ENCODE measurements at regions not wholly inside any gene's neighbourhood (a gene's known extent, or its start where the extent isn't known, plus 50 kb on each side); places are given as distances from the start of the nearest gene placed in this dataset.

DNA sequence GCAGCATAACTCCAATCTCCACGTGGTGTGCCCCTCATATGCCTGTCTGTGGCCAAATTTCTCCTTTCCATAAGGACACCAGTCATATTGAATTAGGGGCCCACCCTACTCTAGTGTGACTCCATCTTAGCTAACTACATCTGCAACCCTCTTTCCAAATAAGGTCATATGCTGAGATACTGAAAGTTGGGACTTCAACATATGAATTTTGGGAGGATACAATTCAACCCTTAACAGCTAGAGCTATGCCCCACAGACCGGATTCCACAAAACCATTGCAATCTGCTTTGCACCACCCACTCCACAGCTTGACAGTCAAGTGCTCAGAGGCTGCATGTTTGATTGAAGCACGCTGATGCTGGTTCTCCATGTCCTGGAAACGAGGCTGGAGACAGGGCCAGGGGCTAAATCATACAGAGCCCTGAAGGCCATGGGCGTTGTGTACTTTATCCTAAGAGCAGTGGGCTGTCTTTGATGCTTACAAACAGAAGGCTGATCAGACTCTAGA lies 122.8 kb downstream of the MTX3 start:
- no peak for DNase-seq (ENCODE audit: low spot score)
- Histone ChIP-seq H3K27ac (ENCODE audit: low read depth, low read length, poor library complexity, severe bottlenecking) (no peak overlapping the region), H3K4me2 (ENCODE audit: low read length) (no peak overlapping the region), H3K4me3 (ENCODE audit: low read depth, low read length, poor library complexity, severe bottlenecking) (no peak overlapping the region), H3K9me3 (ENCODE audit: low read length) (no peaks in the 10 kb centered on the region), H3K36me3 (ENCODE audit: insufficient read depth, low read length) (no peaks in the 10 kb centered on the region), H3K79me2 (ENCODE audit: insufficient read depth, low read depth, low read length) (no peaks in the 10 kb centered on the region), H3K9me2 (ENCODE audit: insufficient read depth, low read length) (no peaks in the 10 kb centered on the region), H4K20me1 (ENCODE audit: insufficient read depth, low read length) (no peaks in the 10 kb centered on the region), H3K4me1 (ENCODE audit: insufficient read depth, low read length, poor library complexity, severe bottlenecking) (no peaks in the 10 kb centered on the region), H2AFZ (ENCODE audit: low read length) (no peak overlapping the region)
- ChIA-PET CTCF (ENCODE audit: unreplicated experiment) (no interaction called here), POLR2A (interaction anchor here (0.5 kb wide), 1 partner anchor 452 kb away, joined by 3 read pairs; no protein-coding TSS in a partner anchor)
- TF ChIP-seq, protein P1, sequence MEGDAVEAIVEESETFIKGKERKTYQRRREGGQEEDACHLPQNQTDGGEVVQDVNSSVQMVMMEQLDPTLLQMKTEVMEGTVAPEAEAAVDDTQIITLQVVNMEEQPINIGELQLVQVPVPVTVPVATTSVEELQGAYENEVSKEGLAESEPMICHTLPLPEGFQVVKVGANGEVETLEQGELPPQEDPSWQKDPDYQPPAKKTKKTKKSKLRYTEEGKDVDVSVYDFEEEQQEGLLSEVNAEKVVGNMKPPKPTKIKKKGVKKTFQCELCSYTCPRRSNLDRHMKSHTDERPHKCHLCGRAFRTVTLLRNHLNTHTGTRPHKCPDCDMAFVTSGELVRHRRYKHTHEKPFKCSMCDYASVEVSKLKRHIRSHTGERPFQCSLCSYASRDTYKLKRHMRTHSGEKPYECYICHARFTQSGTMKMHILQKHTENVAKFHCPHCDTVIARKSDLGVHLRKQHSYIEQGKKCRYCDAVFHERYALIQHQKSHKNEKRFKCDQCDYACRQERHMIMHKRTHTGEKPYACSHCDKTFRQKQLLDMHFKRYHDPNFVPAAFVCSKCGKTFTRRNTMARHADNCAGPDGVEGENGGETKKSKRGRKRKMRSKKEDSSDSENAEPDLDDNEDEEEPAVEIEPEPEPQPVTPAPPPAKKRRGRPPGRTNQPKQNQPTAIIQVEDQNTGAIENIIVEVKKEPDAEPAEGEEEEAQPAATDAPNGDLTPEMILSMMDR (conservative IDR thresholded peaks at IDR 0.05; ENCODE audit: low read length) = no peak
- TF ChIP-seq EZH2phosphoT487 (IDR thresholded peaks at IDR 0.05; ENCODE audit: borderline replicate concordance, low read depth, low read length) = no peak
- BruUV-seq (replicated peaks) = no TSS peak
- intact Hi-C loops (cut with micrococcal nuclease; ENCODE audit: unreplicated experiment) = no loop called here

DNA sequence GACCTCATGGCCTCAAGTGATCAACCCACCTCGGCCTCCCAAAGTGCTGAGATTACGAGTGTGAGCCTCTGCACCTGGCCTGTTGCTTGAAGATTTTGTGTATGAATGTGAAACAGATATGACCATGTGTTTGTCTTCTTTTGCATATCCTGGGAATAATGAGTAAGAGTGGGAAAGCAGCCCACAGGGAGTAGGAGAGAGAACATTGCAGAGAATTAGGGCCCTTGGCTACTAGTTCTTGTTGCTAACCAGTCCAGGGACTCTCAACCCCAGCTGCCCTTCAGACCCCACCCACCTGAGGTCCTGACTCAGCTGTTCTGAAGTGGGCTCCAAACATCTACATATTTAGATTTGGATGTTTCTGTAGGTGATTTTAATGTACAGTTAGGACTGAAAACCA lies 125.5 kb downstream of the MTX3 start:
- Histone ChIP-seq H3K4me2 (ENCODE audit: low read length) (no peak overlapping the region), H3K36me3 (ENCODE audit: insufficient read depth, low read length) (no peaks in the 10 kb centered on the region), H2AFZ (ENCODE audit: low read length) (no peak overlapping the region), H3K79me2 (ENCODE audit: insufficient read depth, low read depth, low read length) (no peaks in the 10 kb centered on the region), H3K9me2 (ENCODE audit: insufficient read depth, low read length) (no peaks in the 10 kb centered on the region), H3K4me3 (ENCODE audit: low read depth, low read length, poor library complexity, severe bottlenecking) (no peak overlapping the region), H3K4me1 (ENCODE audit: insufficient read depth, low read length, poor library complexity, severe bottlenecking) (no peaks in the 10 kb centered on the region), H3K27ac (ENCODE audit: low read depth, low read length, poor library complexity, severe bottlenecking) (no peak overlapping the region), H3K9me3 (ENCODE audit: low read length) (no peaks in the 10 kb centered on the region), H4K20me1 (ENCODE audit: insufficient read depth, low read length) (no peaks in the 10 kb centered on the region)
- no TSS peak for BruUV-seq (replicated peaks)
- ChIA-PET POLR2A (no interaction called here), CTCF (ENCODE audit: unreplicated experiment) (no interaction called here)
- intact Hi-C loops (cut with micrococcal nuclease; ENCODE audit: unreplicated experiment) = no loop called here
- no peak for DNase-seq (ENCODE audit: low spot score)
- TF ChIP-seq, protein P1 (conservative IDR thresholded peaks at IDR 0.05; ENCODE audit: low read length) = no peak
- no peak for TF ChIP-seq EZH2phosphoT487 (IDR thresholded peaks at IDR 0.05; ENCODE audit: borderline replicate concordance, low read depth, low read length)

DNA sequence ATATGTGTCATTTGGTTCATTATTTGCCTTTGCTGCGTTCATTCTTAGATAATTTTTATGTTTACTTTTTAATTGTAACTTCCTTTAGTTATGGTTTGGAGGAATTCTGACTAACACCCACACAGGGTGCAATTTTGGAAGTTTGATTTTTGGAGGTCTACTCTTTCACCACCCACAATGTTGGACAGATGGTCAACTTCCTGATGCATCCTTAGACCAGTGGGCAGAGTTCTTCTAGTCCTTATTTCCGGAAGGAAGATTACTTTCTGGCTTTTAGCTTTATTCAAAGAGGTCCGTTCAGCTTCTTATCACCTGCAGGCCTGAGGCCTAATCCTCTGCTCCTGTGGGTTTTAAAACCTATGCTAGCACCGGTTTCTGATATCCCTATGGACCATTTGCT lies 126.7 kb downstream of the MTX3 start:
- no peak for DNase-seq (ENCODE audit: low spot score)
- Histone ChIP-seq H3K4me3 (ENCODE audit: low read depth, low read length, poor library complexity, severe bottlenecking) (no peak overlapping the region), H3K79me2 (ENCODE audit: insufficient read depth, low read depth, low read length) (no peaks in the 10 kb centered on the region), H3K27ac (ENCODE audit: low read depth, low read length, poor library complexity, severe bottlenecking) (no peak overlapping the region), H3K9me3 (ENCODE audit: low read length) (no peaks in the 10 kb centered on the region), H3K4me1 (ENCODE audit: insufficient read depth, low read length, poor library complexity, severe bottlenecking) (no peaks in the 10 kb centered on the region), H3K9me2 (ENCODE audit: insufficient read depth, low read length) (no peaks in the 10 kb centered on the region), H3K4me2 (ENCODE audit: low read length) (no peak overlapping the region), H2AFZ (ENCODE audit: low read length) (no peak overlapping the region), H4K20me1 (ENCODE audit: insufficient read depth, low read length) (no peaks in the 10 kb centered on the region), H3K36me3 (ENCODE audit: insufficient read depth, low read length) (no peaks in the 10 kb centered on the region)
- intact Hi-C loops (cut with micrococcal nuclease; ENCODE audit: unreplicated experiment) = no loop called here
- TF ChIP-seq, protein P1 (conservative IDR thresholded peaks at IDR 0.05; ENCODE audit: low read length) = no peak
- TF ChIP-seq EZH2phosphoT487 (IDR thresholded peaks at IDR 0.05; ENCODE audit: borderline replicate concordance, low read depth, low read length) = no peak
- ChIA-PET POLR2A (interaction anchor here (1.4 kb wide), 1 partner anchor 179 kb away, joined by 3 read pairs; no protein-coding TSS in a partner anchor), CTCF (ENCODE audit: unreplicated experiment) (no interaction called here)
- no TSS peak for BruUV-seq (replicated peaks)

All from OCI-LY7 (cell line).